SHP77 treated with DMSO at 0.1 percent for 48 hours (cell line): ENCODE measurements at regions not wholly inside any gene's neighbourhood (a gene's known extent, or its start where the extent isn't known, plus 50 kb on each side); places are given as distances from the start of the nearest gene placed in this dataset.

Source experiments
- DNase-seq: peaks from one replicate; lab custom pipeline; 2025; lab: John Stamatoyannopoulos, UW

- no peak for DNase-seq
These were observed 1949.7 kb upstream of the CELF4 start for GRCh38 chr18:39515299-39515698.

- DNase-seq: no peak
These were observed 1947.6 kb upstream of the CELF4 start for GRCh38 chr18:39513186-39513585.

GRCh38 chr18:39506581-39507330, 1941.2 kb upstream of the CELF4 start:
- DNase-seq: no peak

- DNase-seq: no peak
These were observed 1934.7 kb upstream of the CELF4 start for GRCh38 chr18:39500306-39500705.

- DNase-seq: no peak
These were observed 1932.2 kb upstream of the CELF4 start for GRCh38 chr18:39497821-39498220.

GRCh38 chr18:39496986-39497385, 1931.4 kb upstream of the CELF4 start:
- DNase-seq: no peak

- no peak for DNase-seq
These were observed 1928.8 kb upstream of the CELF4 start for GRCh38 chr18:39494211-39494896.

- DNase-seq: no peak
These were observed 1925.8 kb upstream of the CELF4 start for GRCh38 chr18:39491408-39491807.

GRCh38 chr18:39489431-39489830, 1923.8 kb upstream of the CELF4 start:
- no peak for DNase-seq

GRCh38 chr18:39487932-39488331, 1922.3 kb upstream of the CELF4 start:
- no peak for DNase-seq

- no peak for DNase-seq
These were observed 1920.7 kb upstream of the CELF4 start for GRCh38 chr18:39486268-39486667.

GRCh38 chr18:39485696-39486095, 1920.1 kb upstream of the CELF4 start:
- DNase-seq: no peak

- no peak for DNase-seq
These were observed 1915.7 kb upstream of the CELF4 start for GRCh38 chr18:39481281-39481680.

GRCh38 chr18:39480494-39481195, 1915.0 kb upstream of the CELF4 start:
- DNase-seq: no peak

GRCh38 chr18:39464006-39464405, 1898.4 kb upstream of the CELF4 start:
- no peak for DNase-seq

GRCh38 chr18:39462436-39462835, 1896.8 kb upstream of the CELF4 start:
- DNase-seq: no peak

- DNase-seq: no peak
These were observed 1894.5 kb upstream of the CELF4 start for GRCh38 chr18:39460136-39460535.

GRCh38 chr18:39455285-39455684, 1889.7 kb upstream of the CELF4 start:
- DNase-seq: no peak

GRCh38 chr18:39454866-39455265, 1889.3 kb upstream of the CELF4 start:
- DNase-seq: no peak

GRCh38 chr18:39453882-39454281, 1888.3 kb upstream of the CELF4 start:
- DNase-seq: no peak

GRCh38 chr18:39453356-39453755, 1887.8 kb upstream of the CELF4 start:
- DNase-seq: no peak

GRCh38 chr18:39450958-39451357, 1885.4 kb upstream of the CELF4 start:
- no peak for DNase-seq

GRCh38 chr18:39449566-39449965, 1884.0 kb upstream of the CELF4 start:
- DNase-seq: no peak
